Prostate gland (tissue), 2 donors: ENCODE measurements at regions not wholly inside any gene's neighbourhood (a gene's known extent, or its start where the extent isn't known, plus 50 kb on each side); places are given as distances from the start of the nearest gene placed in this dataset.

ENCODE experiments used
- CTCF ChIP-seq, 4 experiments: fragments of 200-600 bp in 2 of 4; fragments of 450-650 bp in 2 of 4; sonication (generic) in 2 of 4; IDR thresholded peaks; 1 replicate in 3 of 4; 2 replicates in 1 of 4; pipeline ENCODE4 v1.5.1; 2016 to 2019; ENCODE audit warnings: antibody characterized with exemption in 4 of 4, mild to moderate bottlenecking in 2 of 4, moderate library complexity in 2 of 4
- POLR2A ChIP-seq: fragments of 450-650 bp; IDR thresholded peaks from one replicate; pipeline ENCODE4 v1.6.1; 2016; ENCODE audit warnings: antibody characterized with exemption, mild to moderate bottlenecking

- TF ChIP-seq CTCF (IDR thresholded peaks at IDR 0.05): no peak
- TF ChIP-seq POLR2A: no peak
These were observed 119.2 kb downstream of the ETAA1 start for GRCh38 chr2:67516362-67516761.
